ENCODE measurements at regions not wholly inside any gene's neighbourhood (a gene's known extent, or its start where the extent isn't known, plus 50 kb on each side); places are given as distances from the start of the nearest gene placed in this dataset.

DNA sequence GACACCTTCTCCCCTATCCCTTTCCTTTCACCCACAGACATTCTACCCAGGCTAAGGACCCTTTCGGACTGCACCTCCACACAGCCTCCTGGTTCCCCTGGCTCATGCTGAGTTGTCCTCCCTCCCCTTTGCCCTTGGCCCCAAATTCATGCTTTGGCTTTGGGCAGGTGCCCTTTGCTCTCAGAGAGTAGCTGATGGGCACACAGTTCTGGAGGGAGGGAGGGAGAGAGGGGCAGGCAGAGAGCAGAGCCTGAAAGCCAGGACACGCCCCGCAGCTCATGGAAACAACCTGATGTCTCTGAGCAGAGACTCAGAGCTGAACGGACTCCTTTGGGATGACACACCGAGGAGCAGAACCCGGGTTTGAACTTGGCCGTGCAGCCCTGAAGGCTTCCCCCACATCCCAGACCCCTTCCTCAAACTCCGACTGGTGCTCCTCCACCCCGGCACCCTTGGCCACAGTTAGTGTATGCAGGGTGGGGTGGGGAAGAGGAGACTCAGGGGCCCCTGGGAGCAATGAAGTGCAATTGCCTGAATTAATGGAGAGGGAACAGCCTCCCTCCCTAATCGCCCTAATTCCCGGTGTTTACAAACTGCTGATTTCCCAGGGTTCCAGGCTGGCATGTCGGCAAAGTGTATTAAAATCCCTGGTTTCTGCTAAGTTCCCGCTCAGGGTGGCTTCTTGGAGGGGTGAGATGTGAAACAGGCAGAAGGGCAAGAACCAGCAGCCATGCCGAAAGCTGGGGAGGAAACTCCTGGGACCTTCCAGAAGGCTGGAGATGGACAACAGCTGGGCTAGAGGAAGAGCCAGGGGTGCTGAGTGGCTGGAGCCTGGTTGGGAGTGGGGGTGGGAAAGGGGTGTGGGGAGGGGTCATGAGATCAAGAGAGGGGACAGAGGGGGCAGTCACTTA lies 71.2 kb upstream of the SHISAL1 start:
- Histone ChIP-seq H3K36me3 (replicated peaks in 1 of 2; ENCODE audit: control insufficient read depth in 1 of 2, insufficient read depth in 2 of 2, low read length in 1 of 2) (no peaks in the 10 kb centered on the region), H3K9me2 (no peaks in the 10 kb centered on the region), H3F3A (replicated peaks; ENCODE audit: insufficient read depth) (no peaks in the 10 kb centered on the region), H3K9me3 (no peaks in the 10 kb centered on the region), H3K27ac (ENCODE audit: low read depth in 2 of 2, low read length in 1 of 2) (no peak overlapping the region), H4K20me1 (ENCODE audit: insufficient read depth) (no peaks in the 10 kb centered on the region), H3K79me2 (ENCODE audit: insufficient read depth) (no peaks in the 10 kb centered on the region), H3K4me2 (no peak overlapping the region), H2AFZ (ENCODE audit: low read depth) (no peak overlapping the region), H3K4me1 (ENCODE audit: control insufficient read depth in 1 of 2, insufficient read depth in 2 of 2, low read depth in 1 of 2, low read length in 1 of 2) (peaks cover 0 to 7% of the 10 kb centered on the region in 2 experiments; a peak in 1 of 4 replicates), H3K27me3 (ENCODE audit: insufficient read depth) (peaks cover 12% of the 10 kb centered on the region), H3K4me3 (ENCODE audit: low read depth in 2 of 2, low read length in 1 of 2) (no peak overlapping the region), H3K9ac (no peak overlapping the region)
- 84% methylated on average over 8 of the region's 14 CpGs for WGBS (ENCODE audit: low lambda C conversion rate)
- ChIA-PET CTCF (interaction anchor here (0.9 to 6.1 kb wide), 3 partner anchors 11 to 18 kb away, joined by 3 to 22 read pairs (median 3); no protein-coding TSS in a partner anchor), POLR2A (no interaction called here)
- no peak for TF ChIP-seq POLR2AphosphoS5 (IDR thresholded peaks at IDR 0.05; ENCODE audit: low read depth, low read length)
- TF ChIP-seq FOXJ3 (CRISPR knock-in tag; IDR thresholded peaks at IDR 0.05) = no peak
- TF ChIP-seq, protein P1, sequence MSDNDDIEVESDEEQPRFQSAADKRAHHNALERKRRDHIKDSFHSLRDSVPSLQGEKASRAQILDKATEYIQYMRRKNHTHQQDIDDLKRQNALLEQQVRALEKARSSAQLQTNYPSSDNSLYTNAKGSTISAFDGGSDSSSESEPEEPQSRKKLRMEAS (IDR thresholded peaks at IDR 0.05; ENCODE audit: low read depth) = no peak
- TF ChIP-seq ELF1 (IDR thresholded peaks at IDR 0.05) = no peak
- no peak for TF ChIP-seq EZH2phosphoT487 (IDR thresholded peaks at IDR 0.05; ENCODE audit: borderline replicate concordance, low read depth)
- no peak for DNase-seq

- ChIA-PET POLR2A (no interaction called here), CTCF (interaction anchor here (0.9 to 6.1 kb wide), 3 partner anchors 13 to 297 kb away, joined by 3 to 22 read pairs (median 3); no protein-coding TSS in a partner anchor)
- Histone ChIP-seq H3K9me2 (no peaks in the 10 kb centered on the region), H3K36me3 (replicated peaks in 1 of 2; ENCODE audit: control insufficient read depth in 1 of 2, insufficient read depth in 2 of 2, low read length in 1 of 2) (no peaks in the 10 kb centered on the region), H3K4me3 (ENCODE audit: low read depth in 2 of 2, low read length in 1 of 2) (no peak overlapping the region), H3K79me2 (ENCODE audit: insufficient read depth) (no peaks in the 10 kb centered on the region), H3F3A (replicated peaks; ENCODE audit: insufficient read depth) (no peaks in the 10 kb centered on the region), H3K27ac (ENCODE audit: low read depth in 2 of 2, low read length in 1 of 2) (no peak overlapping the region), H3K9ac (no peak overlapping the region), H3K9me3 (no peaks in the 10 kb centered on the region), H3K4me1 (ENCODE audit: control insufficient read depth in 1 of 2, insufficient read depth in 2 of 2, low read depth in 1 of 2, low read length in 1 of 2) (peaks cover 0 to 7% of the 10 kb centered on the region in 2 experiments; a peak in 1 of 4 replicates), H3K4me2 (no peak overlapping the region), H4K20me1 (ENCODE audit: insufficient read depth) (no peaks in the 10 kb centered on the region), H3K27me3 (ENCODE audit: insufficient read depth) (peaks cover 4% of the 10 kb centered on the region), H2AFZ (ENCODE audit: low read depth) (no peak overlapping the region)
- no peak for DNase-seq
- WGBS (ENCODE audit: low lambda C conversion rate) = 58% methylated on average over 6 of the region's 6 CpGs
- TF ChIP-seq, protein P2, sequence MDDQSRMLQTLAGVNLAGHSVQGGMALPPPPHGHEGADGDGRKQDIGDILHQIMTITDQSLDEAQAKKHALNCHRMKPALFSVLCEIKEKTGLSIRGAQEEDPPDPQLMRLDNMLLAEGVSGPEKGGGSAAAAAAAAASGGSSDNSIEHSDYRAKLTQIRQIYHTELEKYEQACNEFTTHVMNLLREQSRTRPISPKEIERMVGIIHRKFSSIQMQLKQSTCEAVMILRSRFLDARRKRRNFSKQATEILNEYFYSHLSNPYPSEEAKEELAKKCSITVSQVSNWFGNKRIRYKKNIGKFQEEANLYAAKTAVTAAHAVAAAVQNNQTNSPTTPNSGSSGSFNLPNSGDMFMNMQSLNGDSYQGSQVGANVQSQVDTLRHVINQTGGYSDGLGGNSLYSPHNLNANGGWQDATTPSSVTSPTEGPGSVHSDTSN (IDR thresholded peaks at IDR 0.05) = no peak
- TF ChIP-seq JUND (IDR thresholded peaks at IDR 0.05) (no peak), USF1 (IDR thresholded peaks at IDR 0.05; ENCODE audit: borderline replicate concordance, low read depth) (no peak), TAF1 (IDR thresholded peaks at IDR 0.05; ENCODE audit: borderline replicate concordance, low read depth, low read length) (no peak), NFIC (IDR thresholded peaks at IDR 0.05; ENCODE audit: borderline replicate concordance) (no peak), POLR2AphosphoS5 (IDR thresholded peaks at IDR 0.05; ENCODE audit: low read depth, low read length) (no peak), RAD21 (IDR thresholded peaks at IDR 0.05; ENCODE audit: low read length) (no peak), CTCF (IDR thresholded peaks at IDR 0.05) (no peak), GABPA (IDR thresholded peaks at IDR 0.05; ENCODE audit: low read depth) (no peak), REST (IDR thresholded peaks at IDR 0.05; ENCODE audit: low read depth, low read length) (no peak), MEF2A (IDR thresholded peaks at IDR 0.05; ENCODE audit: borderline replicate concordance, low read depth) (no peak)
- TF ChIP-seq, protein P3, sequence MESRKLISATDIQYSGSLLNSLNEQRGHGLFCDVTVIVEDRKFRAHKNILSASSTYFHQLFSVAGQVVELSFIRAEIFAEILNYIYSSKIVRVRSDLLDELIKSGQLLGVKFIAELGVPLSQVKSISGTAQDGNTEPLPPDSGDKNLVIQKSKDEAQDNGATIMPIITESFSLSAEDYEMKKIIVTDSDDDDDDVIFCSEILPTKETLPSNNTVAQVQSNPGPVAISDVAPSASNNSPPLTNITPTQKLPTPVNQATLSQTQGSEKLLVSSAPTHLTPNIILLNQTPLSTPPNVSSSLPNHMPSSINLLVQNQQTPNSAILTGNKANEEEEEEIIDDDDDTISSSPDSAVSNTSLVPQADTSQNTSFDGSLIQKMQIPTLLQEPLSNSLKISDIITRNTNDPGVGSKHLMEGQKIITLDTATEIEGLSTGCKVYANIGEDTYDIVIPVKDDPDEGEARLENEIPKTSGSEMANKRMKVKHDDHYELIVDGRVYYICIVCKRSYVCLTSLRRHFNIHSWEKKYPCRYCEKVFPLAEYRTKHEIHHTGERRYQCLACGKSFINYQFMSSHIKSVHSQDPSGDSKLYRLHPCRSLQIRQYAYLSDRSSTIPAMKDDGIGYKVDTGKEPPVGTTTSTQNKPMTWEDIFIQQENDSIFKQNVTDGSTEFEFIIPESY (IDR thresholded peaks at IDR 0.05; ENCODE audit: borderline replicate concordance, low read depth) = no peak
Observed at GRCh38 chr22:44383064-44383575, 70.4 kb upstream of the SHISAL1 start.

All from SK-N-SH (cell line).